HG02571 (cell line): ENCODE measurements at regions not wholly inside any gene's neighbourhood (a gene's known extent, or its start where the extent isn't known, plus 50 kb on each side); places are given as distances from the start of the nearest gene placed in this dataset.
A peak's percentile ranks its signal among the peaks of the same experiment; 100 is the strongest.

Source experiments
- ATAC-seq: cut with Tn5 transposase; IDR thresholded peaks from one replicate; pipeline ENCODE4 v1.9.1; 2021; ENCODE audit warnings: mild to moderate bottlenecking, moderate library complexity; ENCODE audit not compliant: unreplicated experiment

DNA sequence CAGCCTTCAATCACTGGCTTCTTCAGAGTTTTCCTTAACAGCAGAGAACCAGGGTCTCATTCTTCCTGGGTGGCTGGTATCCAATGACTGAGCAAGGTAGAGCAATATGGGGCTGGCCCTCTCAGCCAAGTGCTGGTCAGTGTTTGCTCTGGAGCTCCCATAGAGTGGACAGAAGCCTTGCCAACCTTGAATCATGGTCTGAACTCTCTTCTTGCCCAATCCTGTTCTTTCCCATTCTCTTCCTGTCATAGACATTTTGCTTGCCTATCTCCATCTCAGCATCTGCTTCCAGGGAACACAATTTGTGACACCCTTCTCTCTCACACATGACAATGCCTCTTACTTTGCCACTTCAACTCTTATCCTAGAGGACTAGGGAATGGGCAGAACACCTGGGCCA, 245.6 kb upstream of the PEX5L start:
- no peak for ATAC-seq

DNA sequence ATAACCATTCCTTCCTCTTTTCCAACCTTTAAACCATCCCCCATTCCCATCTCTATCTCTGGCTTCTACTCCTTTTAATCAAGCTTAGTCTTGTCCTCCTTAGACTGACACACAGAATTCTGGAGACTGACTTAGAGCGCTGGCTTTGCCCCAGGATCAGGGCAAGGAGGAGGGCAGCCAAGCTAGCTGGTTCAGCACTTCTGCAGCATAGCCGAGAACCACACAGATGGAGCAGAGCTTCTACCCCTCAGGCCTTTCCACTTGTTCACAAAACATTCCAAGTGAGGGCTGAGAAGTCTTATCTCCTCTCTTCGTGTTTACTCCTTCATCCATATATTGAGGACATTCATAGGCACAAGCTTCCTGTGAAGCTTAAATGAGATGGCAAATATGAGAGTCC, 246.5 kb upstream of the PEX5L start:
- no peak for ATAC-seq

DNA sequence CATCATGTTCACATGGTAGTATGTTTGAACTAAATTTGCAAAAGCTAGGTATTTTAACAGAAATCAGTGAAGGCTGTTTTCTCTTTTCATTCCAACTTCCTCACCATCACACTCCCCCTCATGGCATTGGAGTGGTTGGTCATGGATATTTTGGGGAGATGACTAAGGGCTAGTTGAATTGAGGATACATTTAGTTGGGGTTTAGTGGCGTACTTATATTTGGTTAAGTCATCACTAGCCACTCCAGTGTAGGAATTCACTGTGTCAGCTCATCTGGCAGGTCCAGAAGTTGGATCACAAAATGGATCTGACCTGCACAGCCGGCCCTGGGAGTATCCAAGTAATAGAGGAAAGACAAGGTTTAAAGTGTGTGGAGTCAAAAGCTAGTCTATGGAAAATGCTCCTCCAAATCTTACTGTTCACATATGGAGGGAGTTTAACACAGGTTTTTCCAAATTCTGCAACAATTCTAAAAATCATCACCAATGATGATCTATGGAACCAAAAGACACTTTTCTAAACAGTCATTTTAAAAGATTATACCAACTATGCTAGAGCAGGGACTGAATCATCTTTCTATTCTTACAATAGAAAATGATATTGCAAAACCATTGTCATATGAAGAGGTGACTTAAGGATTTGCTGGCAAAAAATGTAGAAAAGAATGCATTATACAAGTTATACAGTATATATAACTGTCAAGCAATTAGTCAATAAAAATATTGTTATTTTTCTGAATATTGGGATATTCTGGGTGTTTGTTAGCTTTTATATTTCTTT, 247.8 kb upstream of the PEX5L start:
- ATAC-seq: no peak

DNA sequence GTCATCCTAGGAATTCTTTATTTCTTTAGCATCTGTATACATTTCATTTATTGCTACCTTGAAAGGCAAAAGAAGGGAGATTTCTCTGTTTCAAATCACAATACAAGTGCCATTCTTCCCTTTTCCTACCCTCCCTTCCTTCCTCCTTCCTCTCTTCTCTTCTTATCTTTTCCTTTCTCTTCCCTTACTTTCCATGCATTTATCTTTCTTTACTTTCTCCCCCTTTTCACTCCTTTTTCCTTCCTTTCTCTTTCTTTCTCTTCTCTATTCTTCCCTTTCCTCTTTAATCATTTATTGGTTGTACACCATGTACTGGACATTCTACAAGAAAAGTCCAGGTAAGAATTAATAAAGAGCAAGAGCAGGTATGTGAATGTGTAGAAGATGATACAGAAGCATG, 251.0 kb upstream of the PEX5L start:
- ATAC-seq: no peak

DNA sequence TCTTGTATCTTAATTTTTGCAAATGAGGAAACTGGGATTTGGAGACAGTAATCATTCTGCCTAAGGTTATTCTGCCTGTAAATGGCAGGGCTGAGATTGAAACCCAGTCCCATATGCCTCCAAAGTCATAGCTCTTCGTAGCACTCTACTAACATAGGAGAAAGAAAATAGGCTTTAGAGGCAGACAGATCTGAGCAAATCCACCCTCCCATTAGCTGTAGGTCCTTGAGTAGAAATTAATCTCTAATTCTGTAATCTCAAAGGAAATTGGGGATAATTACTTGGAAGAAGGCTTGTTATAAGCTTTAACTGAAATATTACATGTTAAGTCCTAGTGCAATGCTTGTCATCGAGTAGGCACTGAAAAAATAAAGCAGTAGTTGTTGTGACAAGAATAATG, 252.1 kb upstream of the PEX5L start:
- no peak for ATAC-seq

DNA sequence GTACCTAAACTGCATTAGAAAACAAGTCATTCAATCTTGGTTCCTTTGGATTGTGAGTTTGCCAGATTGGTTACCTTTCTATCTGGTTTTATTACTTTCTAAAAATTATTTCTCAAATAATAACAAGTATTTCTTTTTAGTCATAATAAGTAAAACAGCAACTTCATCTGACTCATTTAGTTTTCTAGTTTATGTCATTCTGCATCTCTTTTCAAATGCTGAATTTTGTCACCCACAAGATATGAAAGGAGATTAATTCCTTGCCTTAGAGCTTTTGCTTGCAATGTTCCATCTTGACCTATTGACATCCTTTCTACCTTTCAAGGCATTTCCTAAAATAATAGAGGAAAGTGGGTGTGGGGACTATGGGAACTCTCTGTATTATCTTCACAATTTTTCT, 253.6 kb upstream of the PEX5L start:
- no peak for ATAC-seq

DNA sequence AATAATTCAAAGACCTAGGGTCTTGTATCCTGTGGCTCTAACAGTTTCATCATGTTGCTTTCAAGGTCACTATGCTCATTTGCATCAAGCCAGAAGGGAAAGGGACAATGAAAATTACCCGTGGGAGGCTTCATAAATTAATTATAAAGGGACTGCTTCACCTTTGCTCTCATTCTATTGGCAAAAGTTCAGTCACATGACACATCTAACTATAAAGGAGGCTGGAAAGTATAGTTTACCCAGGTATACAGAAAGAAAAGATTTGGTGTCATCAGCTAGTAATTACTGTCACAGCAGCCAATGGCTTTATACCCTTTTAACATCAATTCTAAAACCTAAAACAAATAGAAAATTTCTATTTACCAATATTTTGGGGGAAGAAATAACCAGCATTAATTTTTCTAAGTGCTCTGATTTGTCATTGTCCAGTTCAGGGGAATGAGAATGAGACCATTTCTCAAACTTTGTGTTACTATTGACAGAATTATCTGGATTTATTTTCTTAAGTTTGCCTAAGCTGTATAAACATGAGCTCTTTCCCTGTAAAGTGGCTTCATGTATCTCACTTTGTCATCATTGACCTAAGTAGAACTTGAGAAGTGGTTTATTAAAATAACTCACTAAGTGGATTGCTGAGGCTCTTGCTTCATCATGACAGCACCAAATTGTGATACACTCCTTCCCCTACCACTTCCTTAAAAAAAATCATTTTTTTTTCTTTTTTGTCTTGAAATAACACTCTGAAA, 257.7 kb upstream of the PEX5L start:
- ATAC-seq: no peak

DNA sequence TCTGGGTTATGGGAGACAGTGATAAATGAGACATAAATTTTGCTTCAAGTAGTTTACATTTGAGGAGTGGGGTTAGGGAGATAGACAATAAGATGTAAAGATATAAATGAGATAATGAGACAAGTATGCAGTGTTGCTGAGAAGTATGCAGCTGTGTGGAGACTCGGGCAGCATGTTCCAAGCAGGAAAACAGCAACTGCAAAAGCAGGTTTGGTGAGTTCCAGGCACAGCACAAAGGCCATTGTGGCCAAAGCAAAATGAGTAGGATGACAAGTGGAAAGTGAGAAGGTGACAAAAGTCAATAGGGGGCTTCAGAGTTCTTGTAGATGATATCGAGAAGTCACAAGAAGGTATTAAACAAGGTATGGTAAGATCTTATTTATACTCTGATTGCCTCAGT, 259.1 kb upstream of the PEX5L start:
- no peak for ATAC-seq

DNA sequence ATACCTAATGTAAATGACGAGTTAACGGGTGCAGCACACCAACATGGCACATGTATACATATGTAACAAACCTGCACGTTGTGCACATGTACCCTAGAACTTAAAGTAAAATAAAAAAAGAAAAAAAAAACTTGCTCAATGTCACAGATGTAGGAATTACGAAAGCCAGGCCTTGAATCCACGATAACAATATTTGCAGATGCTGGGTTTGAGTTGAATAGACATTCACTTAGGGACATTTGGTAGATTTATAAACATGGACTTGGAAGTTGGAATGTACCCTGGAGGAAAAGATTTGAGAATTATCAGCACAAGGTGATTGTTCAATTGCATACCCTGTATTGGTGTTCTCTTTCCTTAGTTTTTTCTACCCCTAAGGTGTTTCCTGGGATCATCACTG, 260.2 kb upstream of the PEX5L start:
- ATAC-seq: no peak

DNA sequence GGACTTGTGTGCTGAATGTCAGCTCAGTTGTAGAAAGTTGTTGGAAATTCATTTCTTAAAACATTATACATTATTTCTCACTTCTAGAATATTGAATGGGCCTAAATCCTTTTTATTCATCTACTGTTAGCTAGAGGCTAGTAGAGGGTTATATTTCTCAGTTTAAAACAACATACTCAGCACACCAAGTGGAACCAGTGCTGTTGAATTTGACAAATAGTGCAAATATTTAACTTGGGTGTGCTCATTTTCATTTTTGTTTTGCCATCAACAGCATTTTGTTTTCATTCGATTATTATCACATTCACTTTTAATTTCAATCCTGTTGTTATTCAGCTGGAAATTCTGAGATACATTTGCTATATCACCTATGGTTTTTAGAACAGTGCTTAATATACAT, 269.4 kb upstream of the PEX5L start:
- ATAC-seq: no peak

DNA sequence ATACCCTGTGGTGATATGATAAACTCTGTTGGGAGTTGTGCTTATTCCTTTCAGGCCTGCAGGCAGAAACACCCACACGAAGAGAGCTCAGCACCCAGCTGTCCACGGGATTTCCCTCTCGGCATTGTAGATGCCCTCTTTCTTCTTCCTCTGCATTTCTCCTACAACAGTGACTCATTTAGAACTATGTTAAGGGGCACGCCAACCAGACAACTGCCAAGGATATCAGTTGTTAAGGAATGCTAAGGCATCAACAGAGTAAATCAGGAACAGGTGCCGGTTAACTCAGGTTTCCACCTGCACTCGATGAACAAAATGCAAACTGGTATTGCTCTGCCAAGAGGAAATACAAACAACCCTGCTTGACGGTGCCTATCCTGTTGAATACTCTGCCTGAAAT, 270.0 kb upstream of the PEX5L start:
- no peak for ATAC-seq

DNA sequence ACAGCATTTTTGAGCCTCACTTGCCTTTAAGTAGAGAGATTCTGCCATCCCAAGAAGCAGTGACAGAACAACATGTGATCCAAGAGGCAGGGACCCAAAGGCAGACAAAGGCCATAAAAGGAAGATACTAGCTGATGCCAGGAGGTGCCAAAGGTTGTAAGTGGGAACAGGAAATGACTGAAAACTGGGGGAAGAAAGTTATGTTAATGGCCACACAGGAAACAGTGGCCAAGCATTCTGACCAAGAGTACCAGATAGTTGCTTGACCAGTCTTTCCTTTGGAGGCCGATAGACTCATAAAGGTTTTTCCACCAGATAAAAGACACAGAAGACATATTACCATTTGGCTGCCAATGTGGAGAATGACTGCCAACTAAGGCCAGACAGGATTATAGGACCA, 274.5 kb upstream of the PEX5L start:
- ATAC-seq: no peak

DNA sequence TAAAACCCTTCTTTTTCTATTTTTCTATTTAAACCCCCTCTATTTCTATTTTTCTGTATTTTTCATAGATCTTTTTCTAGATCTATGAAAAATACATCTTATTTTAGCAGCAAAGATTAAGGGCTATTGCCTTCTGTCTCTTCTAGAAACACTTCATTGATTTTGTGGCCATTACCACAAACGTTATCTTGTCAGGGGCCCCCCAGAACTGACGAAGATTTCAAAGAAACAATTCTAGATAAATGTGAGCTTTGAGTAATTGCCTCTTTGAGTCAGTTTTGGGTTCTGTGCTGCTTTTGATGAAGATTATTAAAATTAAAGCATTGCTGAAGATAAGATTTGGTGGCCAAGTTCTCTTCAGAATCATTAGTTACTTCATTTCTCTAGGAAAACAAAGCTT, 279.6 kb upstream of the PEX5L start:
- ATAC-seq: no peak

DNA sequence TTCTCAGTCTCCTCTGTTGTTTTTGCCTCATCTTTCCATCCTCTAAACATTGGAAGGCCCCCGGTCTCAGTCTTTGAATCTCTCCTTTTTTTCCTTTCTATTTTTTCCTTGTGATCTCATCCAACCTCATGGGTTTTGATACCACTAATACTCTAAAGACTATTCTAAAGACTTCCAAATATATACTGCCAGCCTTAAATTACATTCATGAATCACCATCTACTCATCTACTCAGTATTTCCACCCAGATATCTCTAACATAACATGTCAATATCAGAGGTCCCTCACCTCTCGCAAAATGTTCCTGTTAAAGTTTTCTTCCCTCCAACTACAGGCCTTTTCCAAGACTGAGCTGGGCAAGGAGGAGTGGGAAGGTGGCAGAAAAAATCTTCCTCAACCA, 282.5 kb upstream of the TTC14 start:
- ATAC-seq: no peak

DNA sequence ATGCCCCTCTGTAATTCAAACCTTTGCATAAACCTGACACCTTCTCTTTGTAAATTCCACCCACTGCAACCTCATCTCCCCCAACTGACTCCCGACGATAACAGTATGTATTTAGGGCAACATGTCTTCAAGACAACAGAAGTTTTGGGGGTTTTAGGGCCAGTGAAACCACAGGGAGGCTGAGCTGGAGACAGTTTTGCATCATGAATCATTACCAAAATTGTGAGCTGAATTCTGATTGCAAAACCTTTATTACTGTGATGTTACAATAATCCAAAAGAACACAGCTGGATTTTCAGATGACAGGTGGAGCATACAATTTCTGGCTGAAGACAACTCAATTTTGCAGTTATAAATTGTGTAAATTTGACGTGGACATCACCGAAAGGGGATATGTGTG, 281.3 kb upstream of the TTC14 start:
- ATAC-seq: no peak

DNA sequence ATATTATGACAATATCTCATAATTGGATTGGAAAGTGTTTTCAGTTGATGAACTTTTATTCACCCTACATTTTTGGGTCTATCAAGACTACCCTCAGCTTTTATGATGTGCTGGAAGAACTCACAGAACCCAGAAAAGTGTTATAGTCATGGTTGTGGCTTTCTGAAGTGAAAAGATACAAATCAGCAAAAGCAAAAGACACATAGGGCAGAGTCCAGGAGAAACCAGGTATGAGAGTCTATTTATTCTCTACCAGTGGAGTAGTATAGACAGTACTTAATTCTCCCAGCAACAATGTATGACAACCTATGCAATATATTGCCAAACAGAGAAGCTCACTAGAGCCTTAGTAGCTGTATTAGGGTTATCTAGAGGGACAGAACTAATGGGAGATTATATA, 280.4 kb upstream of the TTC14 start:
- no peak for ATAC-seq

DNA sequence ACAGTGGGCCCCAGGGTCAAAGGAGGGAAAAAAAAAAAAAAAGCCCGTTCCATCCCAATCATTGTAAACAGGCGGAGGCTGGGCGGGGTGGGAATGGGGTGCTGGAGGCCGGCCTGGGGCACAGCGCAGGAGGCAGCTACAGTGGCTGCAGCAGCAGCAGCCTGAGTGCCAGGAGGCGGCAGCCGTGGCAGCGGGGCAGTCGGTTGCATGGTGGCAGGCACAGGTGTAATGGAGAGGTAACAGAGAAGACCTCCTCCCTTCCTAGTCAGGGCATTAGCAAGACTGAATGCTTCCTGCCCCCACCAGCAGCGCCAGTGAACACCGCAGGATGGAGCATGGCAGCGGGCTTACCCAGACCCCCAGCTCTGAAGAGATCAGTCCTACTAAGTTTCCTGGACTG, 279.1 kb upstream of the TTC14 start:
- ATAC-seq: no peak

DNA sequence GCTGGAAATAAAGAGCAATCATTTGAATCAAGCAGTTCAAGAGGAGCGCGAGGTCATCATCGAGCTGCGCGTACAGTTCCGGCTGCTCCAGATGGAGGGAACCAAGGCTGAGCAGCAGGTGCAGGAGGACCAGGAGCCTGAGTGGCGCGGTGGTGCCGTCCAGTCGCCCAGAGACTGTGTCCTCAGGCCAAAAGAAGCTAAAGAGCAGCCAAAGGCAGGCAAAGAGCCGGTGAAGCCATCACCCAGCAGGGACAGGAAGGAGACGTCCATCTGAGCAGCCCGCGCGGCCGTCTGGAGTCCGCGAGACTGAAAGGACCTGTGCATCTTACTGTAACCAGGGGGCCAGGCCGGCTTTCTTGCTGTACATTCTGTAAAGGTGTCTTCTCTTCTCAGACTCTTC, 277.2 kb upstream of the TTC14 start:
- ATAC-seq: no peak

DNA sequence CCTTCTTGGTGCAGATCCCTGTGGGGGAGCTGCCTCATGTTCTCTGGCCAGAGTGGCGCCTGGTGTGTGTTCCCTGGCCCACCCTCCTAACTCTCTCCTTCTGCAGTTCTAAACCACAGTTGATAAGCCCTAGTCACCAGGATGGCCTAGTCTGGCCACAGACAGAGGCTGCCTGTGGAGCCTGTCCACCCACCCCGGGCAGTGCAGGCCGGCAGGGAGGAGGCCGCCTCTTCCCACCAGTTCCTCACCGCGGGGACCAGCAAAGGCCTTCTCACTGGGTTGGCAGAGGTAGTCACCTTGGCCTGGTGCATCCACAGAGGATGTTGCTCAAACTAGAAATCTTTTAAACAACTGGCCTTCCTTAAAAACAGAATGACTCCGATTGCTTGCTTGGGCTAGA, 276.4 kb upstream of the TTC14 start:
- ATAC-seq: no peak

DNA sequence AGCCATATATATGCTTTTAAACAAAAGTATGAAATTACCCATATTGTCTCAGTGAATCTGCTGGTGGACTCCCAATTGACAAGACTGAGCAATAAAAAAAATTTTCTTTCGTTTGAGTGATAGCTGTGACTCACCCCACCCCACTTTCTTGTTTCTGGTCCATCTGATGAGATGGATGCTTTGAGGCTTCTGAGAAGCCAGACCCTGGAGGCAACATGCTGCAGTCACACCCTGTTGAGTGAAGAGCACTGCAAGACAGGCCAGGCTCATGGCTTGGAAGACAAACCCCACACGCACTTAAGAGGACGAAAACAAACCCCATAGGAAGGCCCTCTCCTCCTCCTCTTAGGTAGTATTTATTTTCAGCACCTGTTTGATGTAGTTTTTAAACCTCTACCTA, 276.0 kb upstream of the TTC14 start:
- no peak for ATAC-seq

DNA sequence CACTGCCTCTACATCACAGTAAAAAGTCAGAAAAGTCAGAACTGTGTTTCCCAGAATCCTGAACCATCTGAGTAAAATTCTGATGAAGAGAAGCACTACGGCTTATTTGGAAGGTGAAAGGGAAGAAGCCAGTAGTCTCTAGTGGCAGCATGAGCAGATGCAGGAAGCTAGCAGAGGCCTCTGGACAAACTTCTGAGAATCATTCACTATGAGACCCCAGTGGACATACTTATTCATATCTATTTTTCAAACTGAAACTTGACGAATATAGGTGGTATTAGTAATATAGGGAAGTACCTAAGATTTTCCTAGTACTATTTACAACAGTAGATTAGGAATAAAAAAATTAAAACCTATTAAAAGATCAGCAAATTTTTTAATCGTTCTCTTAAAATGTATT, 272.8 kb upstream of the TTC14 start:
- ATAC-seq: peak; percentile 60

DNA sequence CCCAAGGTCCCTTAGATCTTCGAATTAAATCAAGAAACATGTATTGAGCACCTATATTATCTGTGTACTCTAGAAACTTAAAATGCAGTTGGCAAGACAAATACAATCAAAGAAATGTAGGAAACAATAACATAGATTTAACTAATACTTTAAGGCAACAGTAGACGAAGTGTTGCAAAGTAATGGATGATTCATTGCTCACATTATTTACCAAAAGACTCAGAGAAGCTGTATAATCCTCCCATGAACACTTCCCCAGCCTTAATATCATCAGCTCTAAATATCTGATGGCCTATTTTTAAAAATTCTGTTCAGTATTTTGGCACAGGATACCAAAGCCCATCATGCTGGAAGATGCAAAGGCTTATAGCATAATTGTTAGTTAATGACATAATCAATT, 272.1 kb upstream of the TTC14 start:
- no peak for ATAC-seq

DNA sequence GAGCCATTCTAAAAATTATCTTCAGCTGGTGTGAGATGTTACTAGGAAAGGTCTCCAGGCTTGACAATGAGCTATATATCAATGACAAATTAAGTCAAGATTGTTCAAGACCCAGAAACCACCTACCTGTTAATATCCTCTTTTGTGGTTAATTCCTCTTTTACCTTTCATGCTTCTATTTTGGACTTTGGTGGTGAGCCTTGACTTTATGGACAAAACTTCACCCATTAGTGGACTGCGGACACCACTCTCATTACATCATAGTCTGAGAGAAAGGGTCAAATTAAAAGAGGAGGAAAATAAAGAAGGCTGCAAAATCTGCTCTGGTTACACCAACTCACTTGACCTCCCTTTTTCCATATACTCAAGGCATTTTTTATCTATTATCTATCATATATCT, 271.5 kb upstream of the TTC14 start:
- no peak for ATAC-seq
